ENCODE measurements at regions not wholly inside any gene's neighbourhood (a gene's known extent, or its start where the extent isn't known, plus 50 kb on each side); places are given as distances from the start of the nearest gene placed in this dataset.
"Not testable (repeated sequence)": the region's sequence is repeated elsewhere in the genome, so short reads cannot be mapped to it uniquely, and the experiment has no call there.

GRCh38 chr11:91023731-91024130 is 800.9 kb upstream of the CHORDC1 start:
- Histone ChIP-seq H3K9me3 (no peaks in the 10 kb centered on the region), H3K4me3 (no peak overlapping the region), H3K36me3 (no peaks in the 10 kb centered on the region), H3K27ac (no peak overlapping the region), H3K27me3 (no peaks in the 10 kb centered on the region), H3K4me1 (no peaks in the 10 kb centered on the region)
- TF ChIP-seq POLR2A (IDR thresholded peaks at IDR 0.05): no peak
- TF ChIP-seq CTCF (IDR thresholded peaks at IDR 0.05): no peak
- intact Hi-C loops (cut with DNase I; ENCODE audit: low total_unique reads): no loop called here
- no peak for DNase-seq

- Histone ChIP-seq H3K4me1 (no peaks in the 10 kb centered on the region), H3K36me3 (no peaks in the 10 kb centered on the region), H3K4me3 (no peak overlapping the region), H3K9me3 (no peaks in the 10 kb centered on the region), H3K27ac (no peak overlapping the region), H3K27me3 (peaks cover 0 to 3% of the 10 kb centered on the region in 2 donors)
- TF ChIP-seq CTCF (IDR thresholded peaks at IDR 0.05) (no peak), POLR2A (IDR thresholded peaks at IDR 0.05) (no peak)
- intact Hi-C loops (cut with DNase I; ENCODE audit: low total_unique reads): no loop called here
- DNase-seq: no peak
Observed at GRCh38 chr11:91011503-91011902, 788.7 kb upstream of the CHORDC1 start.

GRCh38 chr11:91005458-91005857 is 782.6 kb upstream of the CHORDC1 start:
- no peak for TF ChIP-seq POLR2A (IDR thresholded peaks at IDR 0.05)
- TF ChIP-seq CTCF (IDR thresholded peaks at IDR 0.05): no peak
- intact Hi-C loops (cut with DNase I; ENCODE audit: low total_unique reads): no loop called here
- no peak for DNase-seq
- Histone ChIP-seq H3K4me3 (no peak overlapping the region), H3K9me3 (no peaks in the 10 kb centered on the region), H3K36me3 (no peaks in the 10 kb centered on the region), H3K27ac (no peak overlapping the region), H3K4me1 (no peaks in the 10 kb centered on the region), H3K27me3 (no peaks in the 10 kb centered on the region)

- no peaks in the 10 kb centered on the region for H3K36me3 ChIP-seq
- no peak for TF ChIP-seq POLR2A (IDR thresholded peaks at IDR 0.05)
- no peak for TF ChIP-seq CTCF (IDR thresholded peaks at IDR 0.05)
- no peaks in the 10 kb centered on the region for H3K9me3 ChIP-seq
- no peak overlapping the region for H3K4me3 ChIP-seq
- no peaks in the 10 kb centered on the region for H3K27me3 ChIP-seq
- H3K27ac ChIP-seq: no peak overlapping the region
- intact Hi-C loops (cut with DNase I; ENCODE audit: low total_unique reads): no loop called here
- no peak for DNase-seq
- H3K4me1 ChIP-seq: no peaks in the 10 kb centered on the region
Observed at GRCh38 chr11:90997241-90997640, 774.4 kb upstream of the CHORDC1 start.

- intact Hi-C loops (cut with DNase I; ENCODE audit: low total_unique reads); H3K36me3 ChIP-seq: not testable (repeated sequence)
Observed at GRCh38 chr11:90972159-90972558, 749.3 kb upstream of the CHORDC1 start.

GRCh38 chr11:90947930-90948329 is 725.1 kb upstream of the CHORDC1 start:
- no peak overlapping the region for H3K4me3 ChIP-seq
- DNase-seq: no peak
- no peaks in the 10 kb centered on the region for H3K9me3 ChIP-seq
- no peaks in the 10 kb centered on the region for H3K4me1 ChIP-seq
- intact Hi-C loops (cut with DNase I; ENCODE audit: low total_unique reads): no loop called here
- no peaks in the 10 kb centered on the region for H3K27me3 ChIP-seq
- H3K36me3 ChIP-seq: no peaks in the 10 kb centered on the region
- H3K27ac ChIP-seq: no peak overlapping the region
- TF ChIP-seq CTCF (IDR thresholded peaks at IDR 0.05): no peak
- TF ChIP-seq POLR2A (IDR thresholded peaks at IDR 0.05): no peak

More at GRCh38 chr11:90972159-90972558, 749.3 kb upstream of the CHORDC1 start:
- H3K27ac ChIP-seq, H3K9me3 ChIP-seq, H3K4me3 ChIP-seq, DNase-seq, H3K27me3 ChIP-seq, H3K4me1 ChIP-seq: not testable (repeated sequence)
